GM18867 (cell line): ENCODE measurements at regions not wholly inside any gene's neighbourhood (a gene's known extent, or its start where the extent isn't known, plus 50 kb on each side); places are given as distances from the start of the nearest gene placed in this dataset.
"Not testable (repeated sequence)": the region's sequence is repeated elsewhere in the genome, so short reads cannot be mapped to it uniquely, and the experiment has no call there.

Experiments
- ATAC-seq: cut with Tn5 transposase; IDR thresholded peaks from one replicate; pipeline ENCODE4 v1.9.1; 2021; ENCODE audit warnings: mild to moderate bottlenecking, moderate library complexity; ENCODE audit not compliant: unreplicated experiment

GRCh38 chr13:50129706-50130122, 114.5 kb downstream of the KCNRG start:
- ATAC-seq, result no peak

- no peak for ATAC-seq
Observed at GRCh38 chr13:50130123-50130946, 115.1 kb downstream of the KCNRG start.

- no peak for ATAC-seq
Observed at GRCh38 chr13:50131920-50132903, 117.0 kb downstream of the KCNRG start.

- ATAC-seq, result no peak
Observed at GRCh38 chr13:50132904-50133357, 117.7 kb downstream of the KCNRG start.

GRCh38 chr13:50133358-50133953, 118.2 kb downstream of the KCNRG start:
- no peak for ATAC-seq

GRCh38 chr13:50136226-50136625, 121.0 kb downstream of the KCNRG start:
- no peak for ATAC-seq

- no peak for ATAC-seq
Observed at GRCh38 chr13:50136678-50137077, 121.4 kb downstream of the KCNRG start.

GRCh38 chr13:50139435-50139934, 124.2 kb downstream of the KCNRG start:
- ATAC-seq, result not testable (repeated sequence)

- ATAC-seq, result no peak
Observed at GRCh38 chr13:50140153-50140552, 124.9 kb downstream of the KCNRG start.

GRCh38 chr13:50140581-50141374, 125.5 kb downstream of the KCNRG start:
- no peak for ATAC-seq

GRCh38 chr13:50141375-50141975, 126.2 kb downstream of the KCNRG start:
- ATAC-seq, result no peak

GRCh38 chr13:50144246-50145160, 129.3 kb downstream of the KCNRG start:
- ATAC-seq, result no peak

- ATAC-seq, result no peak
Observed at GRCh38 chr13:50149214-50149613, 134.0 kb downstream of the KCNRG start.

- no peak for ATAC-seq
Observed at GRCh38 chr13:50149932-50150331, 134.7 kb downstream of the KCNRG start.

GRCh38 chr13:50152224-50152623, 137.0 kb downstream of the KCNRG start:
- no peak for ATAC-seq

- ATAC-seq, result peak; percentile 62
Observed at GRCh38 chr13:50152655-50153309, 137.5 kb downstream of the KCNRG start.

GRCh38 chr13:50153401-50153800, 138.2 kb downstream of the KCNRG start:
- ATAC-seq, result no peak

- ATAC-seq, result no peak
Observed at GRCh38 chr13:50153876-50154275, 138.6 kb downstream of the KCNRG start.
